Sciatic nerve (tissue), 2 donors: ENCODE measurements at regions not wholly inside any gene's neighbourhood (a gene's known extent, or its start where the extent isn't known, plus 50 kb on each side); places are given as distances from the start of the nearest gene placed in this dataset.

ENCODE experiments used
- ATAC-seq: fragments of 200-7000 bp; cut with Tn5 transposase; one replicate; pipeline ENCODE4 v1.9.1; 2020; ENCODE audit warnings: mild to moderate bottlenecking, moderate library complexity
- DNase-seq: peaks from one replicate; pipeline ENCODE4 v3.0.0-alpha.2; 2020; ENCODE audit warnings: low spot score
- intact Hi-C: fragments of 100-400 bp; cut with DNase I; formaldehyde crosslinking; loops from one replicate; pipeline ENCODE4 v1.14.2; 2022
- donor health status: DM: no; HTN: no; CAD: no.
- donor health status: DM: no; HTN: no; CAD: no.

DNA sequence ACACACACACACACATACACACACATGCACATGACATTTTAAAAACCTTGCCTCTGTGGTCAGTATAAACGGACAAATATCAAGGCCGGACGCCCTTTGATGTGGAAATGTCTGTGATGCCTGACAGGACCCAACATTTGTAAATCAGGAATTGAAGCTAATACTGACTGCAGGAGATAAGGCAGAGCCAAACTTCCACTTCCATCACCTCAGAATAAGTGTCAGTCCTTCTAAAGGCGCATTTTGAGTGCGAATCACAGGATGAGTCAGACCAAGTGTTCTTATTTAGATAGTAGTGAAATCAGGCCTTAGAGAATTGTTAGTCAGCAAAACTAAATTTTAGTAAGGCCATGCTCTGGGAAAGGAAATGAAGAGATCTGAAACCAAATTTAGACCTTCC lies 211.7 kb upstream of the LRATD1 start:
- DNase-seq: no peak
- ATAC-seq: no peak
- intact Hi-C loops: no loop called here

DNA sequence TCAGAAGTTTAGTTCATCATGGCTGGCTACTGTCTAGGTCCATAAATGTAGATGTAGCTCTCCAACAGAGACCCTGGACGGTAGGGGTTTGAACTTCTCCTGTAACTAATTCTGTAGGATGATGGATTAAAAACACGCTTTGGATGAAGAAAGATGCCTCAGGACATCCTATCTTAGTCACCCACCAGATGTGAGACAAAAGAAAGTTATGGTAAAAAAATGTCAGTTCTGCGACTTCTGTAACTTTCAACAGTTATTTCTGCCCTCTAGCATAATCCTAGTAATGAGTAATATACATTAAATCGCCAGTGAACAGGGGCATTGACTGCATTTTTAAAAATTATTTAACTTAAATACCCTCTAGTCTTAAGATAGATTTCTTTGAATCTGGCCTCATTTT lies 210.1 kb upstream of the LRATD1 start:
- no peak for DNase-seq
- intact Hi-C loops: no loop called here

DNA sequence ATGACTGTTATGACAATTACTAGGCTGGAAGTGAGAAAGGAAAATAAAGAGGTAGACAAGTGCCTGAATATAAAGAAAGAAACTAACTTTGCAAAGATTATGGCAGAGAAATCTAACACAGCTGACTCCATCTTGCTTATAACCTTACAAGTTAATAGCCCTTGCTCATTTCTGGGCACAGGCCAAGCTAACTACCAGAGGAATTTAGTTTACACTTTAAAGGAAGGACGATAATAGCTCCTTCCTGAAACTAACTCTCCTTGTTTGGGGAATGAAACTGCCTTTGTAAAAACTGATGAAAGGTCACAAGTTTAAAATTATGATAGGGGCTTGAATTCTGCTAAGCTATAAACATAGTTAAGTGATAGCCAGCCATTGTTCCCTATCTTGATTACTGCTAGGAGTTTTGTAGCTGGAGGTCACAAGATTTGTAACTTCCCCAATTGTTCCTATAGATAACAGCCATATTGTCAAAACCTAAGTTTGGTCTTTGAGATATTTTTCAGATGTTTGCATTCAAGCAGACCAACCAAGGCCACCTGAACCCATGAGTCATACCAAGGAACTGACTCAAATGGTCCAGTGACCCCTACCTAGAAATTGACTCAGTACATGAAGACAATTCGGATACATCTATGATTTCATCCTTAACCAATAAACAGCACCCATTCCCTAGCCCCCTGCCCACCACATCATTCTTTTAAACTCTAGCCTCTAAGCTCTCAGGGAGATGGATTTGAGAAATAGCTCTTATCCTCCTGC lies 209.2 kb upstream of the LRATD1 start:
- ATAC-seq (no peak), DNase-seq (no peak)
- intact Hi-C loops: no loop called here

More for the DNA sequence above, 210.1 kb upstream of the LRATD1 start:
- no peak for ATAC-seq

DNA sequence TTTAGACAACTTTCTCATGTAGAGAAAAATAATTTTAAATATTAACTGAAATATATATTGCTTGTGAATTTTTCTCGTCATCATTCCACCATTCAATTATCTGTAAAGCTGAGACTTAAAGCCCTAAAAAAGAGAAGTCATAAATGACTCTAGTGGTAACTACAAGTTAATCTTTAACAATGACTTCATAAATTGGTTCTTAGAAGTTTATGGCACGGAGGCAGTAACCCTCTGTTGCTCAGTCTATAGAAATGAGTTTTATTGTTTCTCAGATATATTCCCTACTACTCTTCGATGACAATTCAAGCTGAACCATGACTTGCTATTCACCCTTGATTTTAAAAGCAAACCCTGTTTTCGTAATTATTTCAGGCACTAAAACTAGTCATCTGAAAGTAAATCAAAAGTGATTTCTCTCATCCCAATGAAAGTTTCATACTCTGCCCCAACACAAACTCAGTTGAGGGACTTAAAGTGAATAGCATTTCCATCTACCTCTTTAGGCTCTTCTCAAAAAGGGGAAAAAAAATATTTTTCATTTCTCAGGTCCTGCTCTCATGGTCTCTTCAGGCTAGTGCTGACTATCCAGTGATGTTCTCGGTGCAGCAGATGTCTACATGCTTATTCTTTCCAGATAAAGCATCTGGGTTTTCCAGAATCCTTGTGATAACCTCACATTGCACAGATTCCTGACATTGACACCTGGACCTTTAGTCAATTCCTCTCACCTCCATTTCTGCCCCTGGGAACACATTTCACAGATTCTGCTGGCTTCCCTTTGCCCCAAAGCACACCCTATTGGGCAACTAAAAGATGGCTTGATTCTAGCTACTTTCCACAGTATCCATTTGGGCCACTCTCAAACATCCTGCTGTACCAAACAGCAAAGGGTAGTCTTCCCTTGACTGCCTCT lies 207.8 kb upstream of the LRATD1 start:
- DNase-seq: no peak
- intact Hi-C loops: no loop called here
- no peak for ATAC-seq

DNA sequence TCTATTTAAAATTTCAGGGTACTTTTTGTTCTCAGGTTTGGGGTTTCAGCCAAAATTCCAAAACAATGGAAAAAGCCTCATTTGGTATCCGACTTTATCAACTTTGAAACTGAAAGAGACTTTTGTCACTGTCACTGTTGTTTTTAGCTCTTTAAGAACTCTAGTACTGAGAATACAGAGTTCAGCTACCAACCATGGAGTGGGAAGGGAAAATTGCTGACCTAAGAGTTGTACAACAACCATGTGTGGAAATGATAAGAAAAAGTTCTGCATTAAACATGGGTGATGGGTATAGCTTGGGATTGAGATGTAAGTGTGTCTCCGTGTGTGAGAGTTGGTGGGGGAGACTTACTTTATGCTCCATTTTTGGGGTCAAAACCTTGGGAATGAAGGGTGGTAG lies 206.6 kb upstream of the LRATD1 start:
- intact Hi-C loops: no loop called here
- no peak for DNase-seq
- ATAC-seq: no peak

DNA sequence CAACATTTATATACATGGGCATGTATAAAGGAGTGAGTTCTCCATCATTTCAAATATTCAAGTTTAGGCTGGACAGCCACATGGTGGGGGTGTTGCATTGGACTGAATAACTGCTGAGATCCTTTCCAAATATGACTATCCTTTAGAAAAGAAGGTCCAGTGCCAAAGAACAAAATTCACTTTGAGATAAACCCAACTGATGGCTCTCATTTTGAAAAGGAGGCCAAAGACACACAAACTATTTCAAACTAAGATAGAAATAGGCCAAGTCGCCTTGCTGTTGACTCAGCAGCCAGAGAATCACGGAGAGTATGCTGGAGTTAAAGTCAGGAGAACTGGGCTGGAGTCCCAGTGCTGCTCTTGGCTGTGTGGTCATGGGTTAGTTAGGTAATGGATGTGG lies 204.5 kb upstream of the LRATD1 start:
- ATAC-seq (peak; percentile 95), DNase-seq (no peak)
- intact Hi-C loops: loop anchor here (2.0 kb wide), 1 partner anchor 313 kb away; no protein-coding TSS in a partner anchor

DNA sequence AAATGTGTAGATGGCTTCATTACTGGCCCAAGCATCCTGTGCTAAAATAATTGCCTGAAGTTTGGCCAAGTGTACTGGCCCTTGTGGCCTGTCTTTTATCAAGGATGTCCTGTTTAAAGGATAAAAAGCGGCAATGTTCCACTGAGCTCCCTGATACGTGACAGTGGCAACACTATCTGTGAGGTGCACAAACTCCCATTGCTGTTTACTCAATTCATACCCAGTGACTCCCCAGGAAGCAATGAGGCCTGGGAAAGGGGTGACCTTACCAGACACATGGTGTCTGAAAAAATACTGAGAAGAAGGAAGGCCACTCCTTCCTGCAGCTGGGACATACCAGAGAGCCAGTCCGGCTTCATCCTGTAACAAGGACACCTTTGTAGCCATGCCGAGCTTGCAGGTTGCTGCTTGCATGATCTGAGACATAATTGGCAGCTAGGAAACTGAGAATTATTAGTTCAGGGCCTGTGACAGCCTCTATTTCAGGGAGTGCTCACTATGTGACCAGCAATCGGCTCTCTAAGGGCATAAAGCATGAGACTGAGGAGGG lies 198.5 kb upstream of the LRATD1 start:
- intact Hi-C loops: no loop called here
- DNase-seq (no peak), ATAC-seq (no peak)

DNA sequence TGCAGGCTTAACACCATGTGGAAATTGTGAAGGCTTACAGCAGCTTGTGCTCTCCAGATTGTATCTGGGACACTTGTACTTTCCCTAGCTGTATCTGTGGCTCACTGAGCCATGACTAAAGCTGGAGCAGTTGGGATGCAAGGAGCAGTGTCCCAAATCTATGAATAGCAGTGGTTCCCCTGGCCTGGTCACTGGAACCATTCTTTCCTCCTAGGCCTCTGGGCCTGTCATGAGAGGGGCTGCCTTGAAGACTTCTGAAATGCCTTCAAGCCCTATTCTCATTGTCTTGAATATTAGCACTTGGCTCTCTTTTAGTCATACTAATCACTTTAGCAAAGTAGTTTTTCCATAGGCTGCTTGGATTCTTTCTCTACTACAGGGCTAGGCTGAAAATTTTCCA lies 186.8 kb upstream of the LRATD1 start:
- intact Hi-C loops: no loop called here
- DNase-seq: no peak

DNA sequence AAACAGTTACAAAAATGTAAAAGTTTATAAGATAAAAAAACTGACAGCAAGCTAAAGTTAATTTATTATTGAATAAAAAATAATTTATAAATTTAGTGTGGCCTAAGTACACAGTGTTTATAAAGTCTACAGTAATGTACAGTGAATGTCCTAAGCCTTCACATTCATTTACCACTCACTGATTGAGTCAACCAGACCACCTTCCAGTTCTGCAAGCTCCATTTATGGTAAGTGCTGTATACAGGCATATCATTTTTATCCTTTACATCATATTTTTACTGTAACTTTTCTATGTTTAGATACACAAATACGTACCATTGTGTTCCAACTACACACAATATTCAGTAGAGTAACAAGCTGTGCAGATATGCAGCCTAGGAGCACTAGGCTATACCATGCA lies 184.2 kb upstream of the LRATD1 start:
- intact Hi-C loops: no loop called here
- no peak for DNase-seq
- ATAC-seq: no peak

More for the DNA sequence above, 186.8 kb upstream of the LRATD1 start:
- no peak for ATAC-seq

DNA sequence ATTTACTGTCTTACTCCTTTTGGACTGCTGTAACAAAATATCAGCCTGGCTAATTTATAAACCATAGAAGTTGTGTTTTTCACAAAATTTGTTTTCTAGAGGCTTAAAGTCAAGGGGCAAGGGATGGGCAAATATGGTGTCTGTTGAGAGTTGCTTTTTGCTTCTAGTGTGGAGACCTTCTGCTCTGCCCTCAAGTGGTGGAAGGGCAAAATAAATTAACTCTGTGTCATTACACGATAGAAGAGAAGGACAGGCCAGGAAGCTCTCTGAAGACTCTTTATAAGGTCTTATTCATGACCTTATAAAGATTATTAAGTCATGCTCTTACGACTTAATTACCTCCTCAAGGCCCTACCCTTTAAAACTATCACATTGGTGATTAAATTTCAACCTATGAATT lies 181.2 kb upstream of the LRATD1 start:
- intact Hi-C loops: no loop called here
- DNase-seq (no peak), ATAC-seq (no peak)

DNA sequence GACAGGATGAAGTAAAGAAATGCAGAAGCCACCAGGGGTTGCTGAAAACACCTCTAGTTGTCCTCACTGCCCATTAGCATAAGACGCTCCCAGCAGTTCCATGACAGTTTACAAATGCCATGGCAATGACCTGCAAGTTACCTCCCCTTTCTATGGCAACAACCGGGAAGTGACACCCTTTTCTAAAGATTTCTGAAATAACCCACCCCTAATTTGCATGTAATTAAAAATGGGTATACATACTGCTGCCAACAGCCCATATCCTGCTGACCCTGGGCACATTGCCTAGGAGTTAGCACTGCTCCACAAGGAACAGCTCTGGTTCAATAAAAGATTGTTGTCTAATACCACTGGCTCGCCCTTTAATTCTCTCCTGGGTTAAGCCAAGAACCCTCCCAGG lies 178.3 kb upstream of the LRATD1 start:
- intact Hi-C loops: no loop called here
- ATAC-seq: no peak
- DNase-seq: no peak

DNA sequence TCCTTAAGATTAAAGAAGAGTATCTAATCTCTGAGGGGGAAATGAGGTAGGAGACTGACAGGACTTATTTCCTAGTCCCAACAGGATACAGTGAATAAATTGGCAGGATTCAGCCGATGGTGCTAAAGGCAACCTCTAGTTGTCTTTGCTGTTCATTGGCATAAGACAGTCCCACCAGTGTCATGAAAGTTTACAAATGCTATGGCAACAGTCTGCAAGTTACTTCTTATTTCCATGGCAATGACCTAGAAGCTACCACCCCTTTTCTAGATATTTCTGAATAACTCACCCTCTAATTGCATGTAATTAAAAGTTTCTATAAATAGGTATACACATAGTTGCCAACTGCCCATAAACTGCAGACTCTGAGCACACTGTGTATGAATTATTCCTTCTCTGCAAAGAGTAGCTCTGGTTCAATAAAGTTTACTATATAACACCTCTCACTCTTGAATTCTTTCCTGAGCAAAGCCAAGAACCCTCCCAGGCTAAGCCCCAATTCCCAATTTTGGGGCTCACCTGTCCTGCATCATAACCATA lies 172.7 kb upstream of the LRATD1 start:
- ATAC-seq (no peak), DNase-seq (no peak)
- intact Hi-C loops: no loop called here

DNA sequence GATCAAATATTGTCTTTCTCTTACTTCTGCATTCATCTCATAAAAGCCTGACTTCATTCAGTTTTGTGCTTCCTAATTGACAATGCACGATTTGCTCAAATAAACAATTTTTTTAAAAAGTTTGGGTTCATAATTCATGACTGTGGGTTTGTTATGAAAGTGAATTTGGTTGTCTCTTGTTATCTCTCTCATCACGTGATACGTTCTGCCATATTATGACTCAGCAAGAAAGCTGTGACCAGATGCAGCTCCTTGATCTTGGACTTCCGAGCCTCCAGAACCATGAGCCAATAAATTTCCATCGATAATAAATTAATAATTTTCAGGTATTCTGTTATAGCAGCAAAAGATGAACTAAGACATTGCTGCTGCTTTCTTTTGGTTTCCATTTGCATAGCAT lies 156.5 kb upstream of the LRATD1 start:
- intact Hi-C loops: loop anchor here (2.0 kb wide), 1 partner anchor 33 kb away; no protein-coding TSS in a partner anchor
- no peak for DNase-seq
- ATAC-seq: no peak

DNA sequence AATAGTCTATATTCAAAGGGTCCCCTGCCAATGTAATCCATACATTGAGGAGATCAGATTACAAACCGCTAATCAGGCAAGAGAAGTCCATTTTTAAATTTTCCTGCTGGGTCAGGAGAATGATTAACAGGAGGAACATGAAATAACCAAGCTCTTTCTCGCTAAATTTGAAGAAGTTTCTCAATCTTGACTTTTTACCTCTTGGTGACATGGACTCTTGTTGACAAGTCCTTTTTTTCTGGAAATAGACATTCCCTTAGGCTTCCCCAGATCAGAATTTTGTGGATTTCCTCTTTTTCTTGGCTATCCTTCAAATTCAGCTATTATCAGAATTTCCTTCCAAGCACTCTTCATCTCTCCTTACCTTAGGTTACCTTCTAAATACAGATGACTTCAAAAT lies 153.0 kb upstream of the LRATD1 start:
- DNase-seq (no peak), ATAC-seq (no peak)
- intact Hi-C loops: no loop called here

DNA sequence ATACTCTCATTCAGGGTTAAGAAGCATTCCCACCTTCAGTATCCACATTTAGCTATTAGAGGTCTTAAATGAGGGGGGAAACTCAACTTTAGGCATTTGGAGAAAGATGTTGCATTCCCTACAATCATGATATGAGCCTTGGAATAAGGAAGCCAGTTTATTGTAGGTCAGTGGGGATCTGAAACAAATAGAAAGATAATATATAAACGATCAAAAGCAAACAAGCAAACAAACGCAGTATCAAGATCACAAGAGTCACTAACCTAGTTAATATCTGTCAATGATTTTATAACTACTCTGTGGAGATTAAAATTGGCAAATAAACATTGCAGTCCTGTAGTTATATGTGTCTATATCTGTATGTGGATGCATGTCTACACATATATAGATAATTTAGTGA lies 152.4 kb upstream of the LRATD1 start:
- intact Hi-C loops: no loop called here
- ATAC-seq: no peak
- DNase-seq: no peak

DNA sequence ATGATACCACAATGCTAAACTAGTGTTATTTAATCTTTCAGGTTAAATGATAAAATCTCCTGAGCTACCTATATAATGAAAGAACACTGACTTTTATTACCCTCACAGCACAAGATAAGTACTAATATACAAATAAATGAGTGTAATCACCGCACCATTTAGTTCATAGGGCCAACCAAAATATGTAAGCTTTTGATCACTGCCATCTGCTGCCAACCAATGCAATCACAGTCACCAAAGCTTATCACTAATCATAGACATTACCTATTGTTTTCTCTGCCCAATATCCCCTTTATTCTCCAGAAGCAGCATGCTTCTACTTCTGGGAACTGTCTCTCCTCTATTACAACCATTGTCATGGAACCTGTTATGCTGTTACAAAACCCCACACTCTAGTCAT lies 151.6 kb upstream of the LRATD1 start:
- no peak for ATAC-seq
- no peak for DNase-seq
- intact Hi-C loops: no loop called here

DNA sequence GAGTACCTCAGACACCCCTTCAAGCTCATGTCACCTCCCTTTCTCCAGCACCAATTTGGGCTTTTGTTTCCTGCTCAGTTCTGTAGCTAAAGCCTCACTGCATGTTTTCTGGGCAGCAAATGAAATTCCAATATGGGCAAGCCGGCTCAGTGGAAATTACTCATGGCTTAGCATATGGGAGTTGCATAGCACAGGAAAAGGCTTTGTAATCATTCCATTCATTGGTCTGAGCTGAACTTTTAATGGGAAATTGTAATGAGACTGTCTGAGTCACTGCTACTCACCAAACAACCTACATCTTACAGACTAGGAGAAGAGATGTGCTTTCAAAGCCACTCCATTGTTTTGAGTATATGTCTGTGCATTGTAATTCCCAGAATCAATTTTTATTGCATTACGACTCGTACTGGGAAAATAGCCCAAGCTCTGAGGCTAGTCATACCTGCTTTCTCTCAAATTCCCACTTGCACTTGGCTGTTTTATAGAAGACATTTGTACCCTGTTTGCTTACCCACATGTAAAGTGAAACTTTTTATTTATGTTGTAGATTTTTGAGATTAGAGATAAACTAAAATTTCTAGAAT lies 139.5 kb upstream of the LRATD1 start:
- DNase-seq (no peak), ATAC-seq (no peak)
- intact Hi-C loops: no loop called here

DNA sequence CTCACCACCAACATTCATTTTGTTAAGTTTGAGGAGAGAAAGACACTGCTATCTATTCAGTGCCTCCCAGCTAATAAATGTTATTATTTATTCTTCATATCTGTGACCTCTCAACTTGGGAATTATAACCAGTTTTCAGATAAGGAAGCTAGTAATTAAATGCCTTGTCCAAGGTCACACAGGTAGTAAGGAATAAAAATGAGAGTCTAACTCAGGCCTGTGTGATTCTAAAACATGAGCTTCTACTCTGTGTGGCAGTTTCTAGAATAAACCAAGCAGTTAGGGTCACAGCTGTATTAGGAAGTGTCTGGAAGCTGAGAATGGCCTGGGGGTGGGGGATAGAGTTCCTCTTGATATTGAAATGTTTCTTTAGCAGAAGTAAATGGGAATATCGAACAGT lies 137.8 kb upstream of the LRATD1 start:
- no peak for ATAC-seq
- intact Hi-C loops: no loop called here
- no peak for DNase-seq

DNA sequence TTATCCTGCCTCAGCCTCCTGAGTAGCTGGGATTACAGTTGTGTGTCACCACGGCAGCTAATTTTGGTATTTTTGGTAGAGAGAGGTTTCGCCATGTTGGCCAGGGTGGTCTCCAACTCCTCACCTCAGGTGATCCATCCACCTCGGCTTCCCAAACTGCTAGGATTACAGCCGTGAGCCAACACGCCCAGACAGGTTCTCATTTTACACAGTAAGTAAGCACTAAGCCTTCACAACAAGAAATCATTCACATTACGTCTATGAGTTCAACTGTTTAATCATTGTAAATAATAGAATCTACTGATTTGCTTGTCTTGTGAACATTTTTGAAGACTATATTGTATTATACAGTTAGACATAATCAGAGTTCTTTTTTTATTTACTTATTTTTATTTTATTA lies 131.5 kb upstream of the LRATD1 start:
- DNase-seq: no peak
- intact Hi-C loops: no loop called here
- ATAC-seq: no peak
